ENCODE measurements at regions not wholly inside any gene's neighbourhood (a gene's known extent, or its start where the extent isn't known, plus 50 kb on each side); places are given as distances from the start of the nearest gene placed in this dataset.

GRCh38 chr7:49580000-49580399 lies 193.4 kb upstream of the VWC2 start:
- intact Hi-C loops (cut with DNase I; ENCODE audit: low total_unique reads) = no loop called here

GRCh38 chr7:49580761-49581160 lies 192.7 kb upstream of the VWC2 start:
- Histone ChIP-seq H3K27ac (no peak overlapping the region), H3K36me3 (no peaks in the 10 kb centered on the region), H3K4me3 (no peak overlapping the region), H3K27me3 (no peaks in the 10 kb centered on the region), H3K9me3 (no peaks in the 10 kb centered on the region), H3K4me1 (no peaks in the 10 kb centered on the region)
- DNase-seq (no peak), ATAC-seq (no peak)
- in situ Hi-C loops (cut with MboI; ENCODE audit: low sequenced_read_pairs in 4 of 4) (no loop called here), intact Hi-C loops (cut with DNase I; ENCODE audit: low total_unique reads) (no loop called here)
- no peak for TF ChIP-seq POLR2A (IDR thresholded peaks at IDR 0.05)
- TF ChIP-seq, protein P1, sequence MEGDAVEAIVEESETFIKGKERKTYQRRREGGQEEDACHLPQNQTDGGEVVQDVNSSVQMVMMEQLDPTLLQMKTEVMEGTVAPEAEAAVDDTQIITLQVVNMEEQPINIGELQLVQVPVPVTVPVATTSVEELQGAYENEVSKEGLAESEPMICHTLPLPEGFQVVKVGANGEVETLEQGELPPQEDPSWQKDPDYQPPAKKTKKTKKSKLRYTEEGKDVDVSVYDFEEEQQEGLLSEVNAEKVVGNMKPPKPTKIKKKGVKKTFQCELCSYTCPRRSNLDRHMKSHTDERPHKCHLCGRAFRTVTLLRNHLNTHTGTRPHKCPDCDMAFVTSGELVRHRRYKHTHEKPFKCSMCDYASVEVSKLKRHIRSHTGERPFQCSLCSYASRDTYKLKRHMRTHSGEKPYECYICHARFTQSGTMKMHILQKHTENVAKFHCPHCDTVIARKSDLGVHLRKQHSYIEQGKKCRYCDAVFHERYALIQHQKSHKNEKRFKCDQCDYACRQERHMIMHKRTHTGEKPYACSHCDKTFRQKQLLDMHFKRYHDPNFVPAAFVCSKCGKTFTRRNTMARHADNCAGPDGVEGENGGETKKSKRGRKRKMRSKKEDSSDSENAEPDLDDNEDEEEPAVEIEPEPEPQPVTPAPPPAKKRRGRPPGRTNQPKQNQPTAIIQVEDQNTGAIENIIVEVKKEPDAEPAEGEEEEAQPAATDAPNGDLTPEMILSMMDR (IDR thresholded peaks at IDR 0.05 in 4 of 5, conservative IDR thresholded peaks at IDR 0.05 in 1 of 5) = no peak

More at GRCh38 chr7:49580000-49580399, 193.4 kb upstream of the VWC2 start:
- in situ Hi-C loops (cut with MboI; ENCODE audit: low sequenced_read_pairs in 4 of 4) = no loop called here
- no peak for ATAC-seq
- Histone ChIP-seq H3K27me3 (no peaks in the 10 kb centered on the region), H3K4me3 (no peak overlapping the region), H3K27ac (no peak overlapping the region), H3K4me1 (no peaks in the 10 kb centered on the region), H3K9me3 (no peaks in the 10 kb centered on the region), H3K36me3 (no peaks in the 10 kb centered on the region)
- no peak for TF ChIP-seq POLR2A (IDR thresholded peaks at IDR 0.05)
- TF ChIP-seq, protein P1 (IDR thresholded peaks at IDR 0.05 in 4 of 5, conservative IDR thresholded peaks at IDR 0.05 in 1 of 5) = no peak
- no peak for DNase-seq

DNA sequence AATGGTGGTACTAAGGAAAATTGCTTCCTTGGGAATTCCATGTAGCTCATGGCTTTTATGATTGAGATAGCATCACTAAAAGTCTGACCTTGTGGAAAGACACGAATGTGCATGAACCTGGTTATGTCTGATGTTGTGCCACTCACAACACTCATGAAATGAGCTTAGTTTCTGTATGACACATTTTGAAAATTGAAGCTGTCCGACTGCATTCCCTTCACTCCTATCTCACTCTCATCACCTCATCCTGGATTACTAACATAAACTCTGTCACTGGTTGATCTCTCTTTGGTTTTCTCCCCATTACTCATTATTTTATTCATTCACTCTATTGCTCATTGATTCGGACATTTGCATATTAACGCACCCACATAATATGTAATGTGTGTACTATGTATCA lies 190.0 kb upstream of the VWC2 start:
- in situ Hi-C loops (cut with MboI; ENCODE audit: low sequenced_read_pairs in 4 of 4) = no loop called here
- Histone ChIP-seq H3K4me3 (no peak overlapping the region), H3K36me3 (no peaks in the 10 kb centered on the region), H3K27ac (no peak overlapping the region), H3K4me1 (no peaks in the 10 kb centered on the region), H3K9me3 (no peaks in the 10 kb centered on the region), H3K27me3 (no peaks in the 10 kb centered on the region)
- intact Hi-C loops (cut with DNase I; ENCODE audit: low total_unique reads) = no loop called here
- ATAC-seq = no peak
- no peak for DNase-seq
- no peak for TF ChIP-seq POLR2A (IDR thresholded peaks at IDR 0.05)
- TF ChIP-seq, protein P1 (IDR thresholded peaks at IDR 0.05 in 4 of 5, conservative IDR thresholded peaks at IDR 0.05 in 1 of 5) = no peak

- DNase-seq (no peak), ATAC-seq (no peak)
- in situ Hi-C loops (cut with MboI; ENCODE audit: low sequenced_read_pairs in 4 of 4) = no loop called here
- intact Hi-C loops (cut with DNase I; ENCODE audit: low total_unique reads) = no loop called here
- Histone ChIP-seq H3K27me3 (no peaks in the 10 kb centered on the region), H3K36me3 (no peaks in the 10 kb centered on the region), H3K9me3 (no peaks in the 10 kb centered on the region), H3K4me1 (no peaks in the 10 kb centered on the region), H3K4me3 (no peak overlapping the region), H3K27ac (no peak overlapping the region)
- TF ChIP-seq, protein P1 (IDR thresholded peaks at IDR 0.05 in 4 of 5, conservative IDR thresholded peaks at IDR 0.05 in 1 of 5) = no peak
- TF ChIP-seq POLR2A (IDR thresholded peaks at IDR 0.05) = no peak
Observed at GRCh38 chr7:49596701-49597491, 176.5 kb upstream of the VWC2 start.
